ENCODE measurements at regions not wholly inside any gene's neighbourhood (a gene's known extent, or its start where the extent isn't known, plus 50 kb on each side); places are given as distances from the start of the nearest gene placed in this dataset.

GRCh38 chr1:200279810-200280411 is 129.9 kb downstream of the ZNF281 start:
- TF ChIP-seq CTCF (IDR thresholded peaks at IDR 0.05; ENCODE audit: borderline replicate concordance, extremely low read depth, low read length, poor library complexity, severe bottlenecking): peak; percentile 81
- TF ChIP-seq EZH2 (IDR thresholded peaks at IDR 0.05; ENCODE audit: borderline replicate concordance, low read depth, low read length, severe bottlenecking): no peak
